IPS-18c (cell line): ENCODE measurements at regions not wholly inside any gene's neighbourhood (a gene's known extent, or its start where the extent isn't known, plus 50 kb on each side); places are given as distances from the start of the nearest gene placed in this dataset.

Experiments used
- H3K4me3 ChIP-seq: 2 replicates; pipeline ENCODE4 v1.7.0; 2013; ENCODE audit warnings: low read depth, mild to moderate bottlenecking, low read length, moderate library complexity; ENCODE audit not compliant: insufficient read depth
- H3K9me3 ChIP-seq: one replicate; pipeline ENCODE4 v1.6.1; 2013; ENCODE audit warnings: mild to moderate bottlenecking, low read length, moderate library complexity; ENCODE audit not compliant: control insufficient read depth, insufficient read depth

GRCh38 chr2:136439064-136439676 is 321.2 kb upstream of the CXCR4 start:
- Histone ChIP-seq H3K4me3 (no peak overlapping the region), H3K9me3 (no peaks in the 10 kb centered on the region)

DNA sequence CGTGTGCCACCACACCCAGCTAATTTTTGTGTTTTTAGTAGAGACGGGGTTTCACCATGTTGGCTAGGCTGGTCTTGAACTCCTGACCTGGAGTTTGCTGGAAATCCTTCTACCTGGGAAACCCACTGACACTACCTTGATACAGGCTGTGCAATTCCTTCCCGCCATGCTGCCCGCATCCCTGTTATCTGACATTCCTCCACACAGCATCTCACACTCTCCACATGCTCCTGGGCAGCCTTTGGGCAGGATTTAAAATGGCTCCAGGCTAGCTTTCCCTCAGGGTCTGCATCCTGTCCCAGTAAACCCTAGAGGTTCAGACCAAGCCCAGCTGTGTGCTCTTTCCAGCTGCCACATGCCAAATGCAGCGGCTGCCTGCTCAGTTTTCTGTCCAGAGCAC is 319.5 kb upstream of the CXCR4 start:
- Histone ChIP-seq H3K9me3 (no peaks in the 10 kb centered on the region), H3K4me3 (no peak overlapping the region)

DNA sequence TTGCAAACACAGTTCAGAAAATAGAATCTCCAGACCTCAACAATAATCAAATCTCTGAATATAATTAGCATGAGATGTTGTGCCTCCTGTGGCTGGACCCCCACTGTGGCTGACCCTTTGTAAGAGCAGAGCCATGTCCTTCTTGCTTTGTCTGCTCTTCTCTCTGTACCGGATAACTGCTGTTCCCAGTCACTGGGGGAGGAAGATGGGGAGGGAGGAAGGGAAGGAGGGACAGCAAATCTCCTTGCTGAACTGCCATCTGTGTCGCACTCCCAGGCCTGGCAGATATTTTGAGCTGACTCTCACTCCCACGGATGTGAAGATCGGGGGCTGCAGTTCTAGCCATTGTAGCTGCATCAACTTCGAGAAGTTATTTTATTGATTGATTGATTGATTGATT is 319.0 kb upstream of the CXCR4 start:
- H3K4me3 ChIP-seq: no peak overlapping the region
- no peaks in the 10 kb centered on the region for H3K9me3 ChIP-seq

- no peak overlapping the region for H3K4me3 ChIP-seq
- H3K9me3 ChIP-seq: no peaks in the 10 kb centered on the region
Measured at GRCh38 chr2:136434251-136434715, 316.3 kb upstream of the CXCR4 start.

DNA sequence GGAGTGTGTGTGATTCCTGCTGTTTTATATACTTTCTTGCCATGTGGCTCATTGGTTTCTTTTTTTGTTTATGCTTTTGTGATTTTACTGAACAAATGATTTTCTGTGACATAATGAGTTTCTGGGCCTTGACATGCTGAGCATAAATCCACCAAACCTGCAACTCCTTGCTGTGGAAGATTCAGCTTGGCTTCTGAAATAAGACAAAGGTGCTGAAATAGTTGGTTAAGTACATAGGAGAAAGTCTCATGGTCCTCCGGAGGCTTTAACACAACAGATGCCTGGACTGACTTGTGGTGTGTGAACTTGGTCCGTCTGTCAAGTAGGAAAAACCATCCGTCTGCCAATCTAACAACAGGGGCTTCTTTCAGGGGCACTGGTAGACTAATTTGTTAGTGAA is 315.3 kb upstream of the CXCR4 start:
- no peak overlapping the region for H3K4me3 ChIP-seq
- no peaks in the 10 kb centered on the region for H3K9me3 ChIP-seq

- Histone ChIP-seq H3K9me3 (no peaks in the 10 kb centered on the region), H3K4me3 (no peak overlapping the region)
Measured at GRCh38 chr2:136424112-136424511, 306.2 kb upstream of the CXCR4 start.

DNA sequence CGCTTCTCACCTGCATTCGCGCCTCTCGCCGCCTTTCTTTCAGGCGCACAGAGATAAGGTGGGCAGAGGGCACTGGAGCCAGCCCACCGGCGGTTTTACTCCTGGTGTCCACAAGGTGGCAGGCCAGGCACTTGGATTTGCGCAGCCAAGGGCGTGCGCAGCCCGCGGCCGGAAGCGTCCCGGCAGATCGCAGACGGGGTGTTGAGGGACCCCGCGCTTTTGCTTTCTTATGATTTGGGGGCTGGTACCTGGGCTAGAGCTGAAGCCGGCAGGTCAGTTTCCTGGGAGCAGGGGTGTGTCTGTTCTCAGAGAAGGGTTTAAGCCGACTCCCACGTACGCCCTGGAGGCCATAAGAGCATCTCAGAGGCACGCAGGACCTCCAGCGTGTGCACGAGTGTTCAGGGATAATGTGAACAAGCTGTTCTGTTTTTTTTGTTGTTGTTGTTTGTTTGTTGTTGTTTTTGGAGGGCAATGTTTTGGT is 305.6 kb upstream of the CXCR4 start:
- peak overlapping the region; percentile 5; the same call in 1 of the 2 replicates for H3K4me3 ChIP-seq
- no peaks in the 10 kb centered on the region for H3K9me3 ChIP-seq

DNA sequence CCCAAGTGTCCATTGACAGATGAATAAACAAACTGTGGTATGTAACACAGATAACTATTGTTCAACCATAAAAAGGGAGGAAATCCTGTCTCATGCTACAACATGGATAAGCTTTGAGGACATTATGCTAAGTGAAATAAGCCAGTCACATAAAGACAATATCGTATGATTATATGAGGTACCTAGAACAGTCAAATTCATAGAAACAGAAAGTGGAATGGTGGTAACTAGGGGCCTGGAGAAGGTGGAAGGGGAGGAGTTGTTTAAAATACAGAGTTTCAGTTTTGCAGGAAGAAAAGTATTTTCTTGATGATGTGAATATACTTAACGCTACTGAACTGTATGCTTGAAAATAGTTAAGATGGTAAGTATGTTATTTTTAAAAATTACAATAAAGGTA is 304.6 kb upstream of the CXCR4 start:
- no peaks in the 10 kb centered on the region for H3K9me3 ChIP-seq
- H3K4me3 ChIP-seq: no peak overlapping the region

- Histone ChIP-seq H3K9me3 (no peaks in the 10 kb centered on the region), H3K4me3 (no peak overlapping the region)
Measured at GRCh38 chr2:136420346-136420745, 302.4 kb upstream of the CXCR4 start.

DNA sequence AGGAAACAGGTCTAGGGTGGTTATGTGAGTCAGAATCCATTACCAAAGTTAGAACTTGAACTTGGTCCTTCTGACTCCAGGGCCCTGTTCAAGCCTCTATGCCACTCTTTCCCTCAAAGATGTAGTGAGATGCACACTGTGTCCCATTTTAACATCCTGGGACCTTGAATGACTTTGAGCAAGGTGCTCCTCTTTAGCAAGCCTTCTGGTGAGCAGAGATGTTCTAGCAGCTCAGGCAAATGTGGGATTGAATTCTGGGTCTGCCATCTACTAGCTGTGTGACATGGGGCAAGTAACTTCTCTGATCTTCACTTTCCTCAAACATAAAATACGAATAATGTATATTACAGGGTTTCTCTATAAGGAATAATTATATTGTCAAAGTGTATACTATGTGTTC is 294.0 kb upstream of the CXCR4 start:
- no peak overlapping the region for H3K4me3 ChIP-seq
- no peaks in the 10 kb centered on the region for H3K9me3 ChIP-seq

GRCh38 chr2:136410673-136411072 is 292.7 kb upstream of the CXCR4 start:
- H3K9me3 ChIP-seq: no peaks in the 10 kb centered on the region
- no peak overlapping the region for H3K4me3 ChIP-seq

GRCh38 chr2:136408795-136409194 is 290.8 kb upstream of the CXCR4 start:
- H3K4me3 ChIP-seq: no peak overlapping the region

DNA sequence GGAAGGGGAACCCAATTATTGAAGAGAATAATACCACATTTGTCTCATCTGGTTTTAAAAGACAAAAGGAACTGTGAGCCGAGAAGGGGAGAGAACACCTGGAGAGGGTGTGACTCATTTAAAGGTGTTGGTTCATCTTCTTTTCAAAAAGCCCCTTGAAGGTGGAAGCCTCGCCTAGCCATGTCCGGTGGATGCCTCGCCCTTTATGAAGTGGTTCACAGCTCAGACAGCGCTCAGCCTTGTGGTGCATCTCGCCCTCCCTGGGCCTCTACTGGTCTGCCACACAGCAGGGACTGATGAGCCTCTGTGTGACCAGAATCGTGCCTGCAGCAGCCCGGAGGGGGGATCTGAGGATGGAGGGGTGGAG is 290.0 kb upstream of the CXCR4 start:
- no peak overlapping the region for H3K4me3 ChIP-seq
- H3K9me3 ChIP-seq: no peaks in the 10 kb centered on the region

More at GRCh38 chr2:136408795-136409194, 290.8 kb upstream of the CXCR4 start:
- H3K9me3 ChIP-seq: no peaks in the 10 kb centered on the region

- Histone ChIP-seq H3K4me3 (no peak overlapping the region; the same call in 1 of the 2 replicates), H3K9me3 (no peaks in the 10 kb centered on the region)
Measured at GRCh38 chr2:136407117-136407951, 289.4 kb upstream of the CXCR4 start.

DNA sequence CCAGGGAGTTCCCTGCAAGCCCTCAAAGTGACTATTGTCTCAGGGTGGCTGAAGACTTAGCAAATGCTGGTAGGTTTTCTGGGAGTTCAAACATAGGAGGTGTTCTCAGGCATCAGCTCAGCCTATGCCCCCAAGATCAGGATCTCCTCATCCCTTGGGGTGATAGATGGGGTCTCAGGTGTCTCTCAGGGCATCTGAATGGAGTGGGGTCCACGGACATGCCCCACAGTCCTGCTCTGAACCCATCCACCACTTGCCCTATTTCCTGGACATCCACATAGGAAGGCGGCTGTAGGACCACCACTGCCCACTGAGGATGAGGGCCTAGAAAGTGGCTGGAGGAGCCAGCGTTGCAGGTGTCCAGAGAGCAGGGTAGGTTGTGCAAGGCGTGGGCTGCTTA is 287.0 kb upstream of the CXCR4 start:
- Histone ChIP-seq H3K4me3 (no peak overlapping the region), H3K9me3 (no peaks in the 10 kb centered on the region)

DNA sequence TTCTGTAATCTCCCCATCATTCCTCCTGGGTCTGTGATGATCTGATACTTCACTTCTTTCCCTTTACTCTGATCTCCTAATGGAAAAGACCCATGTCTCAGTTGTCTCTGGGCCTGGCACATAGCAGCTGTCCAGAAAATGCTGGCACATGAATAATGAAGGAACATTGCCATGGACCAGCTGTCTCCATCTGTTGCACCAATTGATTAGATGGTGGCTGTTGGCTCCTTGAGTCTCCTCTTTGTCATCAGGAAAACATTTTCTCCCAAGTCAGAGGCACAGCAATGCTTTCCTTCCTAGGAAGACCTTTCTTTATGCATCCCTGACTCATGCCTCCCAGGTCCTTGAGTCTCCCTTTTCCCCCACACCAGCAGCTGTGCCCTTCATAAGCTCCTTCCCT is 286.2 kb upstream of the CXCR4 start:
- no peak overlapping the region for H3K4me3 ChIP-seq
- H3K9me3 ChIP-seq: no peaks in the 10 kb centered on the region

DNA sequence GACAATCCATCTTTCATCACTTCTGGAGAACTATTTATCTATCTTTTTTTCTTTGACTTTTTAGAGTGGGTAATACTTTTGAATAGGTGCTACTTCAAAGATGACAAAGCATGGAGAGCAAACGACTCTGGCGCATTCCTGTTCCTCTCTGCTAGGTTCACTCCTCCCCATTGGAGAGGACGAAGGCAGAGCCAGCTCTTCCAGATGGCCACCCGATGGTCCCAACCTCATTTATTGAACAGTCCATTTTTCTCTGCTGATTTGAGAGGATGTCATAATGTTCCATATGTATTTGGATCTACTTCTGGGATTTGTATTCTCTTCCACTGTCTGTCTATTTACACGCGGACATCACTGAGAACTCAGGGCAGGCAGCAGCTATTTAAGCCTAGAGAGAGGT is 284.3 kb upstream of the CXCR4 start:
- H3K9me3 ChIP-seq: no peaks in the 10 kb centered on the region

GRCh38 chr2:136399667-136400289 is 281.8 kb upstream of the CXCR4 start:
- H3K4me3 ChIP-seq: no peak overlapping the region
- no peaks in the 10 kb centered on the region for H3K9me3 ChIP-seq

More for the DNA sequence above, 284.3 kb upstream of the CXCR4 start:
- no peak overlapping the region for H3K4me3 ChIP-seq
